Osteocyte (in vitro differentiated cells): ENCODE measurements at regions not wholly inside any gene's neighbourhood (a gene's known extent, or its start where the extent isn't known, plus 50 kb on each side); places are given as distances from the start of the nearest gene placed in this dataset.

Experiments
- DNase-seq: peaks from one replicate; pipeline ENCODE4 v3.0.0; 2021; ENCODE audit warnings: mixed read lengths; ENCODE audit not compliant: unreplicated experiment; ENCODE audit errors: extremely low spot score
- H3K27ac Mint-ChIP-seq: one replicate; pipeline ENCODE4 v1.8.0; 2021; ENCODE audit warnings: mild to moderate bottlenecking, mixed read lengths; ENCODE audit not compliant: unreplicated experiment
- H3K27me3 Mint-ChIP-seq: one replicate; pipeline ENCODE4 v1.8.0; 2021; ENCODE audit warnings: mixed read lengths; ENCODE audit not compliant: unreplicated experiment
- H3K36me3 Mint-ChIP-seq: one replicate; pipeline ENCODE4 v1.8.0; 2021; ENCODE audit warnings: mixed read lengths; ENCODE audit not compliant: unreplicated experiment
- H3K4me1 Mint-ChIP-seq: one replicate; pipeline ENCODE4 v1.8.0; 2021; ENCODE audit warnings: mixed read lengths; ENCODE audit not compliant: unreplicated experiment
- H3K4me3 Mint-ChIP-seq: one replicate; pipeline ENCODE4 v1.8.0; 2021; ENCODE audit warnings: mild to moderate bottlenecking, moderate library complexity, mixed read lengths; ENCODE audit not compliant: unreplicated experiment
- H3K9me3 Mint-ChIP-seq: one replicate; pipeline ENCODE4 v1.8.0; 2021; ENCODE audit warnings: mixed read lengths; ENCODE audit not compliant: unreplicated experiment
- CTCF ChIP-seq: fragments of 200-600 bp; sonication (generic); IDR thresholded peaks from 2 replicates; pipeline ENCODE4 v1.5.0; 2021; ENCODE audit warnings: antibody characterized with exemption, mild to moderate bottlenecking, moderate library complexity

GRCh38 chr5:167801999-167802398, 489.4 kb upstream of the WWC1 start:
- H3K27ac Mint-ChIP-seq, result no peak overlapping the region
- H3K36me3 Mint-ChIP-seq, result no peaks in the 10 kb centered on the region
- peaks cover 24% of the 10 kb centered on the region for H3K4me1 Mint-ChIP-seq
- H3K27me3 Mint-ChIP-seq, result no peaks in the 10 kb centered on the region
- H3K9me3 Mint-ChIP-seq, result no peaks in the 10 kb centered on the region
- no peak for TF ChIP-seq CTCF
- no peak for DNase-seq
- no peak overlapping the region for H3K4me3 Mint-ChIP-seq

- Mint-ChIP-seq H3K27me3 (no peaks in the 10 kb centered on the region), H3K4me1 (peaks cover 23% of the 10 kb centered on the region), H3K9me3 (no peaks in the 10 kb centered on the region), H3K36me3 (no peaks in the 10 kb centered on the region), H3K4me3 (no peak overlapping the region), H3K27ac (peak overlapping the region; percentile 25)
- TF ChIP-seq CTCF, result no peak
- no peak for DNase-seq
Measured at GRCh38 chr5:167802755-167803431, 488.6 kb upstream of the WWC1 start.

GRCh38 chr5:167804512-167805220, 486.8 kb upstream of the WWC1 start:
- Mint-ChIP-seq H3K4me3 (no peak overlapping the region), H3K9me3 (no peaks in the 10 kb centered on the region), H3K4me1 (peaks cover 7% of the 10 kb centered on the region), H3K27me3 (no peaks in the 10 kb centered on the region), H3K36me3 (no peaks in the 10 kb centered on the region), H3K27ac (no peak overlapping the region)
- DNase-seq, result no peak
- no peak for TF ChIP-seq CTCF

- H3K4me1 Mint-ChIP-seq, result peaks cover 37% of the 10 kb centered on the region
- H3K27ac Mint-ChIP-seq, result no peak overlapping the region
- H3K4me3 Mint-ChIP-seq, result no peak overlapping the region
- no peaks in the 10 kb centered on the region for H3K36me3 Mint-ChIP-seq
- no peaks in the 10 kb centered on the region for H3K9me3 Mint-ChIP-seq
- no peaks in the 10 kb centered on the region for H3K27me3 Mint-ChIP-seq
- DNase-seq, result no peak
- TF ChIP-seq CTCF, result no peak
Measured at GRCh38 chr5:167810573-167810972, 480.9 kb upstream of the WWC1 start.

- peak overlapping the region; percentile 25 for H3K27ac Mint-ChIP-seq
- TF ChIP-seq CTCF, result no peak
- no peak overlapping the region for H3K4me3 Mint-ChIP-seq
- H3K27me3 Mint-ChIP-seq, result no peaks in the 10 kb centered on the region
- H3K9me3 Mint-ChIP-seq, result no peaks in the 10 kb centered on the region
- peaks cover 57% of the 10 kb centered on the region for H3K4me1 Mint-ChIP-seq
- DNase-seq, result no peak
- H3K36me3 Mint-ChIP-seq, result no peaks in the 10 kb centered on the region
Measured at GRCh38 chr5:167812871-167813270, 478.6 kb upstream of the WWC1 start.
